ENCODE measurements at regions not wholly inside any gene's neighbourhood (a gene's known extent, or its start where the extent isn't known, plus 50 kb on each side); places are given as distances from the start of the nearest gene placed in this dataset.

GRCh38 chr12:30098677-30099076, 314.9 kb upstream of the TMTC1 start:
- FAIRE-seq: no peak
- Histone ChIP-seq H3K36me3 (no peaks in the 10 kb centered on the region), H3K27me3 (no peaks in the 10 kb centered on the region), H3K4me1 (no peaks in the 10 kb centered on the region), H3K4me3 (no peak overlapping the region), H3K27ac (no peak overlapping the region), H3K9me3 (no peaks in the 10 kb centered on the region)
- TF ChIP-seq CTCF (IDR thresholded peaks at IDR 0.05): no peak
- no peak for DNase-seq
- ATAC-seq: no peak
- intact Hi-C loops (cut with DNase I): no loop called here
- 47 to 53% methylated on average over 3 of the region's 3 CpGs for WGBS, 2 donors

DNA sequence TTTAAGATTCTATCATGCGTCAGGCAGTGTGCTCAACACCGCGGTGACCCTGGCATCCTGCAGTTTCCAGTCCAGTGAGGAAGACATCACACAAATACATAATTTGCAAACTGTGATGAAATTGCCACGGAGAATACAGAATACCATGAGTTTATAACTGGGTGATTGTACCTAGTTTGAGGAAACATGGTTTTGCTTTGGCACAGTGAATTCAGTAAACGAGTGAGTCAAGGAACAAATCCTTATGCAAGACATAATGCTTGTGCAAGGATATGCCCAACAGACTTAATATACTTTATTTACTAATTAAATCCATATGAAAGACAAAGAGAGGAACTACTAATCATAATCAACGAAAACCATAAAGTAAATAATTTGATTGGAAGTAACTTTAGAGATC, 311.8 kb upstream of the TMTC1 start:
- no peak for FAIRE-seq
- no peak for DNase-seq
- TF ChIP-seq CTCF (IDR thresholded peaks at IDR 0.05): no peak
- Histone ChIP-seq H3K9me3 (no peaks in the 10 kb centered on the region), H3K27me3 (no peaks in the 10 kb centered on the region), H3K27ac (no peak overlapping the region), H3K4me3 (no peak overlapping the region), H3K36me3 (no peaks in the 10 kb centered on the region), H3K4me1 (no peaks in the 10 kb centered on the region)
- no peak for ATAC-seq
- 72 to 77% methylated on average over 6 of the region's 6 CpGs for WGBS, 2 donors
- intact Hi-C loops (cut with DNase I): no loop called here

GRCh38 chr12:30092983-30093617, 309.4 kb upstream of the TMTC1 start:
- FAIRE-seq (no peak), ATAC-seq (no peak), DNase-seq (no peak)
- 56 to 61% methylated on average over 4 of the region's 4 CpGs for WGBS, 2 donors
- H3K4me3 ChIP-seq: no peak overlapping the region
- no peak for TF ChIP-seq CTCF (IDR thresholded peaks at IDR 0.05)
- no peaks in the 10 kb centered on the region for H3K27me3 ChIP-seq
- intact Hi-C loops (cut with DNase I): no loop called here
- H3K27ac ChIP-seq: no peak overlapping the region
- no peaks in the 10 kb centered on the region for H3K9me3 ChIP-seq
- no peaks in the 10 kb centered on the region for H3K36me3 ChIP-seq
- H3K4me1 ChIP-seq: no peaks in the 10 kb centered on the region

- WGBS, 2 donors: 43 to 57% methylated on average over 2 of the region's 2 CpGs
- no peak for FAIRE-seq
- Histone ChIP-seq H3K9me3 (no peaks in the 10 kb centered on the region), H3K27me3 (no peaks in the 10 kb centered on the region), H3K4me1 (no peaks in the 10 kb centered on the region), H3K27ac (no peak overlapping the region), H3K4me3 (no peak overlapping the region), H3K36me3 (no peaks in the 10 kb centered on the region)
- intact Hi-C loops (cut with DNase I): no loop called here
- DNase-seq: no peak
- ATAC-seq: no peak
- no peak for TF ChIP-seq CTCF (IDR thresholded peaks at IDR 0.05)
Observed at GRCh38 chr12:30090258-30090657, 306.5 kb upstream of the TMTC1 start.

- no peak for ATAC-seq
- WGBS, 2 donors: 37 to 38% methylated on average over 3 of the region's 3 CpGs
- H3K27me3 ChIP-seq: no peaks in the 10 kb centered on the region
Observed at GRCh38 chr12:30088259-30088995, 304.7 kb upstream of the TMTC1 start.

More at GRCh38 chr12:30088259-30088995, 304.7 kb upstream of the TMTC1 start:
- Histone ChIP-seq H3K36me3 (no peaks in the 10 kb centered on the region), H3K4me1 (no peaks in the 10 kb centered on the region), H3K9me3 (no peaks in the 10 kb centered on the region), H3K4me3 (no peak overlapping the region), H3K27ac (no peak overlapping the region)
- DNase-seq: no peak
- no peak for TF ChIP-seq CTCF (IDR thresholded peaks at IDR 0.05)
- FAIRE-seq: no peak
- intact Hi-C loops (cut with DNase I): no loop called here
